ENCODE measurements at regions not wholly inside any gene's neighbourhood (a gene's known extent, or its start where the extent isn't known, plus 50 kb on each side); places are given as distances from the start of the nearest gene placed in this dataset.
"Not testable (repeated sequence)": the region's sequence is repeated elsewhere in the genome, so short reads cannot be mapped to it uniquely, and the experiment has no call there.

DNA sequence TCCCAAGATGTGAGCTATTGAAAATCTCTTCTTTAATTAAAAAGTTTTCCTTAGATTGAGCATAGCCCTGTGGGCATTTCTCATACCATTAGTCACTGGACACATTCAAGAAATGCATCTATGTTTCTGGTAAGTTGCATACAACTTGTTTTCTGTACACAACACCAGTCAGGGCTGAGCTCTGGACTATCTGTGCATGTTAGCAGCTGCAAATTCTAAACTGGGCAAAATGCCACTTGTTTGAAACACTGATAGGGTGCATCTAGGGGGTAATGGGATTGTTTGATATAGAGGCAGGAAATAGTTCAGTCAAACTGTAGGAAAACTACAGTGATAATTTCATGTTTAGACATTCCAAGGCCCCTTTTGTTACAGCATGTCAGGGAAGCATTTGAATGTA, 145.6 kb upstream of the NPY start:
- DNase-seq: no peak

DNA sequence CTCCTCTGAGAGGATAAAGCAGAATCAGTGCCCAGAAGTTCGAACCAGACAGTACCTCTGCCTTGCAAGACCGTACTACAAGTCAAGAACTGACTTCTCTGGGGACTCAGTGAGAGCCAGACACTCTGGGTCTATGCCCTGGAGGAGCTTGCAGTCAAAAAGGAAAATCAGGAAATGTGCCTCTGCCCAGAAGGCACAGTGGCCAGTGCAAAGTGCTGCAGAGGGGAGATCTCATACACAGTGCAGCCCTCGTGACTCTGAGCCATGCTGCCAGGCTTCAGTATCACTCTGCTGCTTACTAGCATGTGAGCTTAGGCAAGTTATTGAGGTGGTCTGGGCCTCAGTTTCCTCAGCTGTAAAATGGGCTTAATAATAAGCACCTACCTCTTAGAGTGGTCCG, 144.0 kb upstream of the NPY start:
- DNase-seq: no peak

DNA sequence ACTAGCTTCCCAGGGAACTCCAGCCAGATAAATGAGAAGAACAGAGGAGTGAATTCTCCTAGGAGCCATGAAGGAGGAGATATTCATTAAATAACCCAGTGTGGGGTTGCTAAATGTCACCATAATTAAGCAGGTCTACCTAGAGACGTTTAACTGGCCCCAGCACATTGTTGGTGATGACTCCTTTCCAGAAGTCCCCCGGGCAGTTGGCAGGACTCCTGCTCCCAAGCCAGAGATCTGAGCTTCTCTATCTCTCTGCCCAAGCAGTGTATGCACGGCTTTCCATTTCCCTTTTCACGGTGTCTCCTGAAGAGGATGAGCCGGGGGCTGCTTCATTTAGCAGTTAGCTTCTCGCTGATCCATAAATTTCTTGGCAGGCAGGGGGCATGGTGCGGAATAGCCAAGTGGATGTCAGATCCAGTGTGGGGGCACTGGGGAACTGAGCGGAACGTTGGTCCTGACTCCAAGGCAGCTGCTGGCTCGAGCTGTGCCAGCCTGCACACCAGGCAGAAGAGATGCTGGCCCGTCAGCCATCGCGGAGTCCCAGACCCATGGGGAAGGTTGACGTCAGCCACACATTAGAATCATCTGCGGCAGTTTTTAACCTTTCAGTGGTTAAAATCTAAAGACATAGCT, 142.0 kb upstream of the NPY start:
- DNase-seq: no peak

GRCh38 chr7:24143547-24143946, 140.4 kb upstream of the NPY start:
- no peak for DNase-seq

DNA sequence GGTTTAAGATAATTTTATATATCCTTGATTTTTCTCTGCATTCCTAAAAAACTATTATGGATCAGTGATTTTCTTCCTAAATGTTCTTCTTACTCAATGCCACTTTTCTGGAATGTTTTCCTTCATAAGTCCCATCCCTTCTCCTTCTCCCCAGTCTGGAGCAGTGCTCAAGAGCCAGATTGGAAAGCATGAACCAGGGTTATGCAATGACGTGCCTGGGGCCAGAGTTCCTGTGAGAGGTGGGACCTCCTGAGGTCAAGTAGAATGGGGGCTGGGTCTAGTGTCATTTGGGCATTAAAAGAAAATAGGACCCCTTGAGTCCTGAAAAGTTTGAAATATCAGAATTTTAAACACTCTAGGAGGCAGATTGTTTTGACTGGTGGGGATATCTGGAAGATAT, 132.0 kb upstream of the NPY start:
- DNase-seq: no peak

- no peak for DNase-seq
Measured at GRCh38 chr7:24152356-24152755, 131.6 kb upstream of the NPY start.

DNA sequence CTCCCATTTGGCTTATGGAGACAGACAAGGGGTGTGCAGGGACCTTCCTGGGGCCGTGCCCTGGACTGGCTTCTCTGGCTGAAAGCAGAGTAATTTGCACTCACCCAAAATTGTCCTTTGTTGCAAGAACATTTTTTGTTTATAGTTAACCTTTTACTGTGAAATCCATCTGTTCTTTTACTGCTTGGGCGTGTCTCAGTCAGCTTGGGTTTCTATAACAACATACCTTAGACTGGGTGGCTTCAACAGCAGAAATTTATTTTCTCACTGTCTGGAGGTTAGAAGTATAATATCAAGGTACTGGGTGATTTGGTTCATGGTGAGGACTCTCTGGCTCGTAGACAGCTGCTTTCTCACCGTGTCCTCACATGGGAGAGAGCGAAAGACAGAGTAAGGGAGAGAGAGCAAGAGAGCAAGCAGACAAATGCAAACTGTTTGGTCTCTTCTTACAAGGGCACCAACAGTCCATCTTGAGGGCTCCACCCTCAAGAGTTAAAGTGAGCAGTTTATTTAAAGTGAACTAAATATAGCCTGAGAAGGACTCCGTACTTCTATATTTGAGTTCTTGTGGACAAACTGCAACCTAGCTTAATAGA, 131.0 kb upstream of the NPY start:
- no peak for DNase-seq

- DNase-seq: no peak
Measured at GRCh38 chr7:24157666-24158065, 126.3 kb upstream of the NPY start.

DNA sequence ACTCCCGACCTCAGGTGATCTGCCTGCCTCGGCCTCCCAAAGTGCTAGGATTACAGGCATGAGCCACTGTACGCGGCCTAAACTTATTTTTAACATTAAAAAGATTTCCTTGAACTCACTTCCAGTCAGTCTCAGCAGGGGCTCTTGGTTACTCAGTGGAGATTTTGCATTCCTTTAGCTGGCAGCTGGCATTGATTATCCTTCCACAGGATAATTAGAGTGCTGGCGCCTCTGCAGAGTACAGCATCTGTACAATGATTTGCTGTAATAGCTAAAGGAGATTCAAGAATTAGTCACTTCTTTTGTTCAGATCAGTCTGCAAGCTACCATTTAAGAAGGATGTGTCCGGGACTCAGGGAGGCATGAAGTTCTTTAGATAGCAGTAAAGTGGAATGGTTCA, 125.0 kb upstream of the NPY start:
- no peak for DNase-seq

- no peak for DNase-seq
Measured at GRCh38 chr7:24164401-24164800, 119.6 kb upstream of the NPY start.

- DNase-seq: peak; percentile 1
Measured at GRCh38 chr7:24169077-24169624, 114.8 kb upstream of the NPY start.

GRCh38 chr7:24171951-24172350, 112.0 kb upstream of the NPY start:
- DNase-seq: not testable (repeated sequence)

- DNase-seq: no peak
Measured at GRCh38 chr7:24172856-24173255, 111.1 kb upstream of the NPY start.

DNA sequence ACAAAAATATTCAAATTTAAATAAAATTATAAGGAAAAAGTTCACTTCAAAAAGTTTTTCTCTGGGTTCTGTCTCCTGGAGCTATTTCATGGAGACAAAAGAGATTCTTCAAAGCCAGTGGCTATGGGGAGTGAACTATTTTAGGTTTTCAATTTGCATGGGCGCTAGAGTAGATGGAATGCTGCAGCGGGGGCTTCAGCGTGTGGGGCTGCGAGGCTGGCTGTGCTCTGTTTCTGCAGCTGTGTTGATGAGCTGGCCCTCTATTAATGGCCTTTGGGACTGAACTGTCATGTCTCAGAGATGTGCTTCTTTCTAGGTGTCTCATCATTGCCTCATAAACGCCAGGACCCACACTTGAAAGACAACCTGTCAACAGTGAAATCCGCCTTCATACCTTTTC, 108.4 kb upstream of the NPY start:
- DNase-seq: no peak

DNA sequence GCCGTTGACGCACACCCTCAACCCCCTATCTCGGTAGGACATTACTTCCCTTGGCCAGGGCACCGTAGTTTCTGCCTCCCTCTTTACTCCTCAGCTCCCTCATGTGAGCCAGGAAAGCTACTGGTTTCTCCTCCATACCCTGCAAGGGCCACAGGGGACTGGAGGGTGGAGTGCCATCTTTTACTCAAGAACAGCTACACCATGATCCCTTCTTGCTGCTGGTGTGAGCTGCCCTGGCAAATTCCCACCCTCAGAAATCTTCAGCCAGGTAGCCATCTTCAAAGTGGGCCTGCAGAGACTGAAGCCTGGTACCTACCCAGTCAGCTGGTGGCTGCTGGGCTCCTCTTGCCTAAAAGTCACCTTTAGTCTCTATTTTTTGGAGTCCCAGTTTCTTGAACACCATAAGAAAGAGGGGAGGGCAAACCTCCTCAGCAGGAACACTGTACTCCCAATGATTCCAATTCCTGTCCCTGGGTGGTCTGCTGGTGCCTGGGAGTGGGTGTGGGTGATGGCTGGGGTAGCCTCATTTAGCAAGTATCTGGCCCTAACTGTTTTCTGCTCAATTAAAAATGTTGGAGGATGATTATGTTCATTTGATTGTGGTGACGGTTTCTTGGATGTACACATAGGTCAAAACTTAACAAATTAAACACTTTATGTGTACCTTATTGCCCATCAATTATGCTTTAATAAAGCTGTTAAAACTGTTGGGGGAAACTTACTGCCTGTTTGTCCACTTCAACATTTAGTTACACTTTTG, 105.0 kb upstream of the NPY start:
- no peak for DNase-seq

DNA sequence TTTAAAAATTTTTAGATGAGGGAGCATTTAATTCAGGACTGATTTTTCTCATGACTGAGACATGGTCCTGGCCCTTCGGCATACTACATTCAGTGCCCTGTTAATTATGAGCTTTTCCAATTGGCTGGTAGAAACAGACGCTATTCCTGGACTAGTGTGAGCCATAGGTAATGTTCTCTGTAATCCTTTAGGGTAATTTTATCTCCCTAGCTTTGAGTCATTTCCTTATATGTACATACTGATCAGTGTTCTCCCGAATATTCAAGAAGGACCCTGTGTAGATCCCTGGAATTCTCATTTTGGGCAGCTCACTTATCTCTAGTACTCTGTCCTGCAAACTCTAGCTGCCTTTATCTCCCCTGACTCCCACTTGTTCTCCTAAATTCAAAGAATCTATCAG, 92.6 kb upstream of the NPY start:
- no peak for DNase-seq

DNA sequence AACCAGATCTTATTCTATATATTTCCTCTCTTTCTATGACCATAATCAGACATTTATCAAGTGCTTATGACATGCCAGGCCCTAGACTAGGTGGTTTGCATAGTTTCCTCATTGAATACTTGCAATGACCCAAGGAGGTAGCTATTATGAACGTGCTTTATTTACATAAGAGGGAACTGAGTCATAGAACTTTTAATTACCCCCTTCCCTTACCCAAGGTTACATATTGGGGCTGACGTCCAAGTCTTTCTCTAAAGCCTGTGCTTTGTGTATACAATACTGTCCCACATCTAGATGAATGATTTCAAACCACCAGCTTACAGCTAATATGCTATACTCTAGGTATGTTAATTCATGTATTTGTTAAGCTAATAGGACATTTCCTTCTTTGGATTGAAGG, 91.9 kb upstream of the NPY start:
- no peak for DNase-seq

- DNase-seq: no peak
Measured at GRCh38 chr7:24192691-24193090, 91.3 kb upstream of the NPY start.

DNA sequence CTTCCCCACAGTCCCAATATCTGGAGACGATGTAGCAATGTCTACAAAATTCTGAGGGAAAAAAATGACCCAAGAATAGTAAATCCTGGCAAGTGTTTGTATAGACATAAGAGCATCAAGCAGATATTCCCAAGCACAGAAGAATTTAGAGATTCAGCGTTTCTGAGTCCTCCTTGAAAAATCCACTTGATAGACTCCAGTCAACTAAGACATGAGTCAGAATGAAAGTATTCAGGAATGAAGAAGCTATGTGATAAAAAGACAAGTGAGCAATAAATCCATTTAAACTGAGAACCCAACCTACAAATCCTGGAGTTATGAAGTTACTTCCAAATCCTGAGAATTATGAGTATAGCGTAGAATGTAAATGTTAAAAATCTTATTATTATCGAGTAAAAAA, 86.1 kb upstream of the NPY start:
- DNase-seq: no peak

GRCh38 chr7:24199978-24200377, 84.0 kb upstream of the NPY start:
- no peak for DNase-seq

DNA sequence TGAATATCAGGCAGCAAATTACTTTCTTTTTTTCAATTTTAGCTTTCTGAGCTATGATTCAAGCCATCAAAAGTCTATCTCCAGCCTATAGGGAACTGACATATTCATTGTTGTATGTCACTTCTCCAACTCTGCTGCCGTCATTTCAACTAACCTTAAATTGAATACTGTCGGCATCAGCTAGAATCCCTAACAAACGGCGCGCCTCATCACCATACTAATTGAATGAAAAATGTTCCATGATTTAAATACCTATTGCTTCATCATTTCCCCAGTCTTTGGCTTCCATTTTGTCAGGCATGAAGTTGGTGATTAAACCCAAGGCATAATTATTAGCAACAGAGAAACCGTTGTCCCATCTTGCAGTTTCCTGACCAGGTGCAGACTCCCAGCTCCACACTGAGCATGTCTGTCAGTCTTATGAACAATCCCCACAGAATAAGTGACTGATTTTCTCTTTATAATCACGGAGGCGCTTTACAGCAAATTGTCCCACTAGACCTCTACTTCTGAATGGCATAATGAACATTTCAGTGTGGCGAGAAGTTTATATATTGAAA, 83.5 kb upstream of the NPY start:
- DNase-seq: no peak

- no peak for DNase-seq
Measured at GRCh38 chr7:24201226-24201625, 82.8 kb upstream of the NPY start.

DNA sequence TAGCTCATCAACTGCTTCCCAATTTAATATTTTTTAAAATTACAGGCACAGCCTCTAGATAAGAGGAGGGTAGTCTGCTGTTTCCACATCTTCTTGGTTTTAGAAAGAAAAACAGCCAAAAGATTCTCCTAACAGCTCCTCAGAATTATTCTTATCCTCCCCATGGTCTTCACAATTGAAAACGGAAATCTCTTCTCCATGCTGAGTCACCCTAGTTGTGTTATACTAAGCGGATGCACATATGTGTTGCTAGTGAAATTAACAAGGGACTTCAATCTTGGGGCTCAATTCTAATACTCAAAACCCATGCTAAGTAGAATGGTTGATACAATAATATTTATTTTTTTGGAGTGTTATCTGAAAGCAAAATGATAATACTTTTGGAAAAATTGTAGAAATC, 71.9 kb upstream of the NPY start:
- DNase-seq: no peak

- DNase-seq: no peak
Measured at GRCh38 chr7:24213311-24213710, 70.7 kb upstream of the NPY start.

Data from suppressor macrophage treated with lipopolysaccharide for 4 hours (primary cell).